GM12878 (cell line): ENCODE measurements at regions not wholly inside any gene's neighbourhood (a gene's known extent, or its start where the extent isn't known, plus 50 kb on each side); places are given as distances from the start of the nearest gene placed in this dataset.

Experiments
- ATAC-seq: fragments of 200-7000 bp; cut with Tn5 transposase; 3 replicates; pipeline ENCODE4 v1.9.1; 2020; ENCODE audit warnings: mild to moderate bottlenecking, moderate library complexity
- BruUV-seq: library from RNA; stranded (reverse); fragments of 400-500 nt; replicated peaks from 2 replicates; lab custom pipeline; 2021; lab: Mats Ljungman, UMichigan
- CTCF ChIA-PET: fragments of 300-600 bp; sonication (Branson Sonifier 250); formaldehyde crosslinking; extraction: SDS; loops from one replicate; lab custom pipeline; 2021; ENCODE audit warnings: inconsistent platforms; lab: Yijun Ruan, JAX
- POLR2A ChIA-PET: fragments of 350-600 bp; formaldehyde crosslinking; extraction: SDS; loops from one replicate; lab custom pipeline; 2021; ENCODE audit warnings: inconsistent platforms; lab: Charles Lee
- RAD21 ChIA-PET: fragments of 300-600 bp; sonication (Branson Sonifier 250); formaldehyde crosslinking; loops from one replicate; lab custom pipeline; 2023; ENCODE audit warnings: antibody characterized with exemption; ENCODE audit not compliant: unreplicated experiment; lab: Charles Lee
- SMC1A ChIA-PET: fragments of 300-600 bp; sonication (Branson Sonifier 250); formaldehyde crosslinking; loops from one replicate; lab custom pipeline; 2023; ENCODE audit not compliant: unreplicated experiment, uncharacterized antibody; lab: Charles Lee
- DNase-seq: peaks from one replicate; pipeline ENCODE4 v3.0.0-alpha.2; 2011; ENCODE audit warnings: low read depth, low spot score
- FAIRE-seq: peaks from 3 replicates; lab custom pipeline; 2011; peaks lifted over from hg19 to GRCh38; lab: Jason Lieb, UNC
- H2AFZ ChIP-seq: 2 replicates; pipeline ENCODE4 v1.6.0; 2011; ENCODE audit warnings: low read depth, low read length, control low read depth; ENCODE audit not compliant: control insufficient read depth
- H3K27ac ChIP-seq: 2 replicates; pipeline ENCODE4 v1.5.1; 2011; ENCODE audit warnings: control low read depth; ENCODE audit not compliant: control insufficient read depth, insufficient read depth
- H3K27me3 ChIP-seq, 2 experiments: replicated peaks in 1 of 2; 2 replicates each; pipeline versions ENCODE4 v1.6.0 to v1.6.1; 2011; ENCODE audit warnings: low read length in 1 of 2; ENCODE audit not compliant: control insufficient read depth in 2 of 2, insufficient read depth in 2 of 2
- H3K36me3 ChIP-seq, 2 experiments: 2 replicates each; pipeline ENCODE4 v1.5.1; 2011; ENCODE audit warnings: low read length in 1 of 2; ENCODE audit not compliant: control insufficient read depth in 2 of 2, insufficient read depth in 2 of 2
- H3K4me1 ChIP-seq: 2 replicates; pipeline ENCODE4 v1.6.1; 2011; ENCODE audit warnings: mild to moderate bottlenecking, low read length, moderate library complexity, mixed read lengths; ENCODE audit not compliant: control insufficient read depth, insufficient read depth
- H3K4me2 ChIP-seq: 2 replicates; pipeline ENCODE4 v1.6.0; 2011; ENCODE audit warnings: control low read depth; ENCODE audit not compliant: control insufficient read depth, insufficient read depth
- H3K4me3 ChIP-seq: fragments of 200-600 bp; sonication (generic); 2 replicates; pipeline ENCODE4 v1.5.1; 2016
- H3K79me2 ChIP-seq: 2 replicates; pipeline ENCODE4 v1.6.0; 2011; ENCODE audit warnings: low read length; ENCODE audit not compliant: control insufficient read depth, insufficient read depth
- H3K9ac ChIP-seq: 2 replicates; pipeline ENCODE4 v1.8.0; 2011; ENCODE audit warnings: low read length, control low read depth, mixed read lengths; ENCODE audit not compliant: control insufficient read depth, insufficient read depth
- H3K9me3 ChIP-seq: replicated peaks from 3 replicates; pipeline ENCODE4 v1.5.1; 2011; ENCODE audit warnings: mild to moderate bottlenecking, low read length; ENCODE audit not compliant: control insufficient read depth, insufficient read depth
- H4K20me1 ChIP-seq: 2 replicates; pipeline ENCODE4 v1.6.0; 2011; ENCODE audit not compliant: control insufficient read depth, insufficient read depth
- BRCA1 ChIP-seq: IDR thresholded peaks from 2 replicates; pipeline ENCODE4 v1.6.1; 2011; ENCODE audit warnings: low read depth, low read length, improper control_type of control experiment
- CUX1 ChIP-seq: IDR thresholded peaks from 2 replicates; pipeline ENCODE4 v1.6.1; 2012; ENCODE audit warnings: improper control_type of control experiment, low read depth, low read length; ENCODE audit not compliant: insufficient replicate concordance
- ESRRA ChIP-seq: IDR thresholded peaks from 2 replicates; pipeline ENCODE4 v1.6.1; 2012; ENCODE audit warnings: mild to moderate bottlenecking, low read length, improper control_type of control experiment
- MTA2 ChIP-seq: fragments of 450-650 bp; IDR thresholded peaks from 2 replicates; pipeline ENCODE4 v1.6.1; 2016; ENCODE audit warnings: low read depth, mild to moderate bottlenecking, moderate library complexity
- PAX5 ChIP-seq: IDR thresholded peaks from 2 replicates; pipeline ENCODE4 v1.6.1; 2011; ENCODE audit warnings: low read depth, low read length, borderline replicate concordance
- PAX8 ChIP-seq: fragments of 450-650 bp; IDR thresholded peaks from 2 replicates; pipeline ENCODE4 v1.6.1; 2017; ENCODE audit warnings: mild to moderate bottlenecking, moderate library complexity
- STAT1 ChIP-seq: fragments of 450-650 bp; conservative IDR thresholded peaks from 2 replicates; pipeline ENCODE4 v1.6.1; 2014; ENCODE audit warnings: antibody characterized with exemption, mild to moderate bottlenecking
- ZBTB4 ChIP-seq: fragments of 450-650 bp; formaldehyde crosslinking; IDR thresholded peaks from 2 replicates; pipeline ENCODE4 v1.4.0; 2022; ENCODE audit warnings: mild to moderate bottlenecking, moderate library complexity
- WGBS: methylation state at CpG from one replicate; pipeline ENCODE4 v1.1.6; 2016; ENCODE audit warnings: low lambda C conversion rate; ENCODE audit not compliant: insufficient replicate concordance, insufficient coverage; ENCODE audit errors: missing lambda C conversion rate; 5-methylcytosine and 5-hydroxymethylcytosine counted together
- in situ Hi-C: fragments of 300-500 bp; cut with MboI; formaldehyde crosslinking; loops from 9 replicates; pipeline ENCODE4 v1.14.3; 2018; ENCODE audit warnings: mixed read lengths
- intact Hi-C: fragments of 100-400 bp; cut with micrococcal nuclease; formaldehyde crosslinking; loops from one replicate; pipeline ENCODE4 v1.14.2; 2022; ENCODE audit not compliant: unreplicated experiment

- TF ChIP-seq MTA2 (no peak), STAT1 (no peak), ZBTB4 (CRISPR knock-in tag) (no peak), BRCA1 (no peak), ESRRA (no peak), PAX8 (no peak), CUX1 (no peak), PAX5 (no peak)
- no TSS peak for BruUV-seq
- DNase-seq, result no peak
- no peak overlapping the region for H3K4me2 ChIP-seq
- ChIA-PET RAD21 (no interaction called here), CTCF (interaction anchor here (1.5 to 1.7 kb wide), 2 partner anchors 10 to 537 kb away, joined by 4 read pairs; no protein-coding TSS in a partner anchor), SMC1A (no interaction called here), POLR2A (no interaction called here)
- no peak overlapping the region for H3K9ac ChIP-seq
- 0% methylated on average over 1 of the region's 1 CpG for WGBS
- intact Hi-C loops, result loop anchor here (10.0 kb wide), 1 partner anchor 257 kb away; no protein-coding TSS in a partner anchor
- in situ Hi-C loops, result no loop called here
- H3K27me3 ChIP-seq, result no peaks in the 10 kb centered on the region; a peak in 1 of 4 replicates
- no peaks in the 10 kb centered on the region for H3K9me3 ChIP-seq
- no peak for ATAC-seq
- no peaks in the 10 kb centered on the region for H4K20me1 ChIP-seq
- H3K4me3 ChIP-seq, result no peak overlapping the region
- no peak overlapping the region for H3K27ac ChIP-seq
- FAIRE-seq, result no peak
- H3K79me2 ChIP-seq, result no peaks in the 10 kb centered on the region
- no peaks in the 10 kb centered on the region for H3K4me1 ChIP-seq
- H2AFZ ChIP-seq, result no peak overlapping the region
- H3K36me3 ChIP-seq, result no peaks in the 10 kb centered on the region
These were observed 122.8 kb downstream of the FAT3 start for GRCh38 chr11:92347454-92347853.
